ENCODE measurements at regions not wholly inside any gene's neighbourhood (a gene's known extent, or its start where the extent isn't known, plus 50 kb on each side); places are given as distances from the start of the nearest gene placed in this dataset.

- Histone ChIP-seq H3K4me3 (no peak overlapping the region), H3K79me2 (ENCODE audit: control insufficient read depth, insufficient read depth, low read length) (no peaks in the 10 kb centered on the region), H3K36me3 (ENCODE audit: control insufficient read depth, insufficient read depth, low read length) (no peaks in the 10 kb centered on the region), H3K9ac (ENCODE audit: insufficient read depth in 1 of 2, low read depth in 2 of 2, low read length in 2 of 2) (no peak overlapping the region), H2AFZ (ENCODE audit: low read depth, low read length) (no peak overlapping the region), H3K4me1 (replicated peaks in 1 of 2; ENCODE audit: control insufficient read depth in 2 of 2, insufficient read depth in 2 of 2, low read length in 2 of 2) (no peaks in the 10 kb centered on the region), H3K27me3 (ENCODE audit: control insufficient read depth in 2 of 2, insufficient read depth in 2 of 2, low read length in 2 of 2) (no peaks in the 10 kb centered on the region), H3K27ac (ENCODE audit: extremely low read depth, low read depth, low read length) (no peak overlapping the region), H3K4me2 (ENCODE audit: insufficient read depth, low read length) (no peak overlapping the region), H4K20me1 (replicated peaks; ENCODE audit: control insufficient read depth, insufficient read depth, low read length) (no peaks in the 10 kb centered on the region), H3K9me3 (replicated peaks; ENCODE audit: control insufficient read depth, insufficient read depth, low read depth, low read length) (peaks cover 2% of the 10 kb centered on the region; the same call in 1 of the 2 replicates), H3K9me1 (ENCODE audit: control insufficient read depth, insufficient read depth, low read length) (no peaks in the 10 kb centered on the region)
- BruUV-seq (replicated peaks) = no TSS peak
- CTCF ChIA-PET (ENCODE audit: low intra/inter-chr PET ratio) = no interaction called here
- POLR2A ChIA-PET = no interaction called here
- FAIRE-seq = no peak
- intact Hi-C loops (cut with micrococcal nuclease) (no loop called here), in situ Hi-C loops (cut with MboI) (no loop called here)
- DNase-seq (ENCODE audit: extremely low read depth in 1 of 4, low spot score in 3 of 4) = no peak
- no peak for ATAC-seq
- WGBS (ENCODE audit: insufficient coverage, low coverage, missing lambda C conversion rate) = 46% methylated on average over 2 of the region's 2 CpGs
- TF ChIP-seq EP300 (IDR thresholded peaks at IDR 0.05; ENCODE audit: low read length) = no peak
- no peak for TF ChIP-seq ZNF511 (CRISPR knock-in tag; IDR thresholded peaks at IDR 0.05)
- no peak for TF ChIP-seq XRCC5 (IDR thresholded peaks at IDR 0.05; ENCODE audit: low read depth, low read length)
- TF ChIP-seq ETV1 (tag; conservative IDR thresholded peaks at IDR 0.05; ENCODE audit: low read depth) = no peak
- no peak for TF ChIP-seq CHD7 (IDR thresholded peaks at IDR 0.05; ENCODE audit: low read depth, low read length)
These were observed 258.6 kb downstream of the ZEB2 start for GRCh38 chr2:144261336-144261735.
